Thyroid gland (tissue), 4 donors: ENCODE measurements at regions not wholly inside any gene's neighbourhood (a gene's known extent, or its start where the extent isn't known, plus 50 kb on each side); places are given as distances from the start of the nearest gene placed in this dataset.

Source experiments
- CTCF ChIP-seq, 6 experiments: fragments of 200-600 bp in 3 of 6; fragments of 450-650 bp in 3 of 6; sonication (generic) in 3 of 6; IDR thresholded peaks; one replicate each; pipeline ENCODE4 v1.5.1; 2016 to 2019; ENCODE audit warnings: antibody characterized with exemption in 6 of 6, mild to moderate bottlenecking in 2 of 6, inconsistent platforms in 1 of 6, moderate library complexity in 1 of 6
- POLR2A ChIP-seq, 2 donors: fragments of 450-650 bp; IDR thresholded peaks; one replicate each; pipeline ENCODE4 v1.6.1; 2017; ENCODE audit warnings: antibody characterized with exemption in 2 of 2, mild to moderate bottlenecking in 2 of 2, moderate library complexity in 1 of 2

- TF ChIP-seq CTCF (IDR thresholded peaks at IDR 0.05) = no peak
- no peak for TF ChIP-seq POLR2A (IDR thresholded peaks at IDR 0.05)
Measured at GRCh38 chr6:22135395-22135794, 161.4 kb downstream of the PRL start.
